NCI-H2029 treated with DMSO at 0.1 percent for 48 hours (cell line): ENCODE measurements at regions not wholly inside any gene's neighbourhood (a gene's known extent, or its start where the extent isn't known, plus 50 kb on each side); places are given as distances from the start of the nearest gene placed in this dataset.

Source experiments
- DNase-seq: peaks from one replicate; lab custom pipeline; 2025; lab: John Stamatoyannopoulos, UW

GRCh38 chr5:93055561-93055960 is 525.5 kb downstream of the NR2F1-AS1 start:
- no peak for DNase-seq

- no peak for DNase-seq
These were observed 526.4 kb downstream of the NR2F1-AS1 start for GRCh38 chr5:93054424-93055163.

- no peak for DNase-seq
These were observed 527.2 kb downstream of the NR2F1-AS1 start for GRCh38 chr5:93053825-93054224.

GRCh38 chr5:93048858-93049257 is 532.2 kb downstream of the NR2F1-AS1 start:
- no peak for DNase-seq

GRCh38 chr5:93044859-93045666 is 536.0 kb downstream of the NR2F1-AS1 start:
- DNase-seq: no peak

GRCh38 chr5:93039888-93040287 is 541.1 kb downstream of the NR2F1-AS1 start:
- DNase-seq: no peak

- DNase-seq: no peak
These were observed 546.1 kb downstream of the NR2F1-AS1 start for GRCh38 chr5:93034621-93035590.

GRCh38 chr5:93022796-93023447 is 558.1 kb downstream of the NR2F1-AS1 start:
- no peak for DNase-seq

- DNase-seq: no peak
These were observed 558.8 kb downstream of the NR2F1-AS1 start for GRCh38 chr5:93022211-93022610.

- DNase-seq: no peak
These were observed 561.1 kb downstream of the NR2F1-AS1 start for GRCh38 chr5:93019896-93020295.

- no peak for DNase-seq
These were observed 562.6 kb downstream of the NR2F1-AS1 start for GRCh38 chr5:93018461-93018860.

- no peak for DNase-seq
These were observed 563.2 kb downstream of the NR2F1-AS1 start for GRCh38 chr5:93017849-93018248.

GRCh38 chr5:93017376-93017775 is 563.6 kb downstream of the NR2F1-AS1 start:
- no peak for DNase-seq

GRCh38 chr5:93010616-93011015 is 570.4 kb downstream of the NR2F1-AS1 start:
- DNase-seq: no peak

- no peak for DNase-seq
These were observed 571.0 kb downstream of the NR2F1-AS1 start for GRCh38 chr5:93010037-93010436.

- no peak for DNase-seq
These were observed 572.4 kb downstream of the NR2F1-AS1 start for GRCh38 chr5:93008502-93009207.

GRCh38 chr5:93006915-93007314 is 574.1 kb downstream of the NR2F1-AS1 start:
- DNase-seq: no peak

GRCh38 chr5:92998456-92998855 is 582.6 kb downstream of the NR2F1-AS1 start:
- DNase-seq: no peak

GRCh38 chr5:92994392-92994791 is 586.6 kb downstream of the NR2F1-AS1 start:
- DNase-seq: no peak

- DNase-seq: no peak
These were observed 588.9 kb downstream of the NR2F1-AS1 start for GRCh38 chr5:92992073-92992472.

- DNase-seq: no peak
These were observed 589.4 kb downstream of the NR2F1-AS1 start for GRCh38 chr5:92991581-92992067.
